ENCODE measurements at regions not wholly inside any gene's neighbourhood (a gene's known extent, or its start where the extent isn't known, plus 50 kb on each side); places are given as distances from the start of the nearest gene placed in this dataset.

- no peak for DNase-seq (ENCODE audit: low read depth)
- H3K4me3 ChIP-seq (ENCODE audit: control insufficient read depth, low read depth, low read length), result no peak overlapping the region
Measured at GRCh38 chr13:103772576-103772975, 706.4 kb upstream of the SLC10A2 start.

GRCh38 chr13:103762523-103762922 lies 696.3 kb upstream of the SLC10A2 start:
- no peak for DNase-seq (ENCODE audit: low read depth)
- no peak for TF ChIP-seq CTCF (IDR thresholded peaks at IDR 0.05; ENCODE audit: control insufficient read depth, insufficient read depth, low read depth, low read length, missing control alignments)
- no peak overlapping the region for H3K4me3 ChIP-seq (ENCODE audit: control insufficient read depth, low read depth, low read length)

More at GRCh38 chr13:103772576-103772975, 706.4 kb upstream of the SLC10A2 start:
- no peak for TF ChIP-seq CTCF (IDR thresholded peaks at IDR 0.05; ENCODE audit: control insufficient read depth, insufficient read depth, low read depth, low read length, missing control alignments)

GRCh38 chr13:103759361-103759760 lies 693.1 kb upstream of the SLC10A2 start:
- H3K4me3 ChIP-seq (ENCODE audit: control insufficient read depth, low read depth, low read length), result no peak overlapping the region
- no peak for TF ChIP-seq CTCF (IDR thresholded peaks at IDR 0.05; ENCODE audit: control insufficient read depth, insufficient read depth, low read depth, low read length, missing control alignments)
- DNase-seq (ENCODE audit: low read depth), result no peak

- TF ChIP-seq CTCF (IDR thresholded peaks at IDR 0.05; ENCODE audit: control insufficient read depth, insufficient read depth, low read depth, low read length, missing control alignments), result no peak
- no peak for DNase-seq (ENCODE audit: low read depth)
- no peak overlapping the region for H3K4me3 ChIP-seq (ENCODE audit: control insufficient read depth, low read depth, low read length)
Measured at GRCh38 chr13:103758222-103758621, 692.0 kb upstream of the SLC10A2 start.

GRCh38 chr13:103757361-103757760 lies 691.1 kb upstream of the SLC10A2 start:
- no peak overlapping the region for H3K4me3 ChIP-seq (ENCODE audit: control insufficient read depth, low read depth, low read length)
- TF ChIP-seq CTCF (IDR thresholded peaks at IDR 0.05; ENCODE audit: control insufficient read depth, insufficient read depth, low read depth, low read length, missing control alignments), result no peak
- DNase-seq (ENCODE audit: low read depth), result no peak

GRCh38 chr13:103754783-103755182 lies 688.6 kb upstream of the SLC10A2 start:
- DNase-seq (ENCODE audit: low read depth), result no peak
- no peak overlapping the region for H3K4me3 ChIP-seq (ENCODE audit: control insufficient read depth, low read depth, low read length)
- TF ChIP-seq CTCF (IDR thresholded peaks at IDR 0.05; ENCODE audit: control insufficient read depth, insufficient read depth, low read depth, low read length, missing control alignments), result no peak

- TF ChIP-seq CTCF (IDR thresholded peaks at IDR 0.05; ENCODE audit: control insufficient read depth, insufficient read depth, low read depth, low read length, missing control alignments), result no peak
- no peak overlapping the region for H3K4me3 ChIP-seq (ENCODE audit: control insufficient read depth, low read depth, low read length)
- no peak for DNase-seq (ENCODE audit: low read depth)
Measured at GRCh38 chr13:103734837-103735236, 668.6 kb upstream of the SLC10A2 start.

Measured in AG09309 (cell line).